ENCODE measurements at regions not wholly inside any gene's neighbourhood (a gene's known extent, or its start where the extent isn't known, plus 50 kb on each side); places are given as distances from the start of the nearest gene placed in this dataset.
"Not testable (repeated sequence)": the region's sequence is repeated elsewhere in the genome, so short reads cannot be mapped to it uniquely, and the experiment has no call there.

DNA sequence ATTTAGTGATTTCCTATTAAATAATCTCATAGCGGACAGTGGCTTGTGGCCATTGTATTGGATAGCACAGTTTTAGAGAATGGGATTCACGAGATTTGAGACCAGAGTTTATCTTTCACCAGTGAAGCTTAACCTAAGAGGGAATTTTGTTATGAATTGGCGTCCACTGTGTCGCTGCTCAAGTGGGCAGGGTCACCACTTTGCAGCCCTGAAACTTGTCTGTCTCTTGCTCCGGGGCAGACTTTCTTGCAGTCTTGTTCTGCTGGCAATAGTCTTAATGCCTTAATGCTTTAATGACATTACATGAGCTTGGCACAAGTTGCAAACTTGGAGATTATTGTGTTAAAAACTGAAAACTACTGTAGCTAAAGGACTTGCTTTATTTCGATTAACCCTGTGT, 72.8 kb upstream of the PPM1H start:
- Histone ChIP-seq H3K9me3 (no peaks in the 10 kb centered on the region), H3K36me3 (no peaks in the 10 kb centered on the region), H3K27ac (no peak overlapping the region), H3K4me3 (no peak overlapping the region), H3K27me3 (no peaks in the 10 kb centered on the region), H3K4me1 (ENCODE audit: insufficient read depth) (peaks cover 3% of the 10 kb centered on the region)
- TF ChIP-seq POLR2A (IDR thresholded peaks at IDR 0.05) = no peak
- TF ChIP-seq EP300 (IDR thresholded peaks at IDR 0.05) = no peak
- TF ChIP-seq, protein P1, sequence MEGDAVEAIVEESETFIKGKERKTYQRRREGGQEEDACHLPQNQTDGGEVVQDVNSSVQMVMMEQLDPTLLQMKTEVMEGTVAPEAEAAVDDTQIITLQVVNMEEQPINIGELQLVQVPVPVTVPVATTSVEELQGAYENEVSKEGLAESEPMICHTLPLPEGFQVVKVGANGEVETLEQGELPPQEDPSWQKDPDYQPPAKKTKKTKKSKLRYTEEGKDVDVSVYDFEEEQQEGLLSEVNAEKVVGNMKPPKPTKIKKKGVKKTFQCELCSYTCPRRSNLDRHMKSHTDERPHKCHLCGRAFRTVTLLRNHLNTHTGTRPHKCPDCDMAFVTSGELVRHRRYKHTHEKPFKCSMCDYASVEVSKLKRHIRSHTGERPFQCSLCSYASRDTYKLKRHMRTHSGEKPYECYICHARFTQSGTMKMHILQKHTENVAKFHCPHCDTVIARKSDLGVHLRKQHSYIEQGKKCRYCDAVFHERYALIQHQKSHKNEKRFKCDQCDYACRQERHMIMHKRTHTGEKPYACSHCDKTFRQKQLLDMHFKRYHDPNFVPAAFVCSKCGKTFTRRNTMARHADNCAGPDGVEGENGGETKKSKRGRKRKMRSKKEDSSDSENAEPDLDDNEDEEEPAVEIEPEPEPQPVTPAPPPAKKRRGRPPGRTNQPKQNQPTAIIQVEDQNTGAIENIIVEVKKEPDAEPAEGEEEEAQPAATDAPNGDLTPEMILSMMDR (IDR thresholded peaks at IDR 0.05) = no peak
- intact Hi-C loops (cut with DNase I) = no loop called here
- DNase-seq = no peak
- 79 to 84% (median 82%) methylated on average over 6 of the region's 6 CpGs for WGBS, 3 donors

- TF ChIP-seq, protein P1 (IDR thresholded peaks at IDR 0.05) = no peak
- TF ChIP-seq EP300 (IDR thresholded peaks at IDR 0.05) (no peak), POLR2A (IDR thresholded peaks at IDR 0.05) (no peak)
- H3K36me3 ChIP-seq = no peaks in the 10 kb centered on the region
- intact Hi-C loops (cut with DNase I) = no loop called here
- H3K27ac ChIP-seq = no peak overlapping the region
- peaks cover 3% of the 10 kb centered on the region for H3K4me1 ChIP-seq (ENCODE audit: insufficient read depth)
- H3K9me3 ChIP-seq = no peaks in the 10 kb centered on the region
- 39 to 65% (median 60%) methylated on average over 4 of the region's 4 CpGs for WGBS, 3 donors
- H3K27me3 ChIP-seq = no peaks in the 10 kb centered on the region
- no peak overlapping the region for H3K4me3 ChIP-seq
- no peak for DNase-seq
These were observed 71.6 kb upstream of the PPM1H start for GRCh38 chr12:63006536-63006935.

DNA sequence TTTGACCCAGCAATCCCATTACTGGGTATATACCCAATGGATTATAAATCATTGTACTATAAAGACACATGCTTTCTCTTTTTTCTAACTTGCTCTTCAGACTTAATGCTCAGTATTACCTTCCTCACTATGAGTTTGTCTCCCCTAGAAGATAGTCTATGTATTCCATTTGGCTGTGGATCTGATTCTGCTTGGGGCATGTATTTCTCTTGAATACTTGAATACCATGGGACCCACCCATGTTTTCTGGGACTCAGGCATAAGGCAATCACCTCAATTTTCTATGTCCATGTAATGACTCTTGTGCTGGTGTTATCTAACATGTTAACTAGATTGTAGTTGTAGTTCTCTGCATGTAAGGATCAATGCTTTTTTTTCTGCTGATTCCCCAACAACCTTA, 70.4 kb upstream of the PPM1H start:
- peaks cover 5% of the 10 kb centered on the region for H3K4me1 ChIP-seq (ENCODE audit: insufficient read depth)
- no peaks in the 10 kb centered on the region for H3K9me3 ChIP-seq
- TF ChIP-seq POLR2A (IDR thresholded peaks at IDR 0.05) (no peak), EP300 (IDR thresholded peaks at IDR 0.05) (no peak)
- TF ChIP-seq, protein P1 (IDR thresholded peaks at IDR 0.05) = no peak
- no peaks in the 10 kb centered on the region for H3K36me3 ChIP-seq
- H3K27me3 ChIP-seq = no peaks in the 10 kb centered on the region
- DNase-seq = no peak
- no peak overlapping the region for H3K27ac ChIP-seq
- H3K4me3 ChIP-seq = no peak overlapping the region
- intact Hi-C loops (cut with DNase I) = no loop called here

GRCh38 chr12:63003223-63003819, 68.4 kb upstream of the PPM1H start:
- Histone ChIP-seq H3K4me3 (no peak overlapping the region), H3K9me3 (no peaks in the 10 kb centered on the region), H3K4me1 (ENCODE audit: insufficient read depth) (peaks cover 6% of the 10 kb centered on the region), H3K27ac (no peak overlapping the region), H3K27me3 (no peaks in the 10 kb centered on the region), H3K36me3 (no peaks in the 10 kb centered on the region)
- 95 to 97% (median 97%) methylated on average over 22 of the region's 22 CpGs for WGBS, 3 donors
- intact Hi-C loops (cut with DNase I) = no loop called here
- no peak for TF ChIP-seq POLR2A (IDR thresholded peaks at IDR 0.05)
- TF ChIP-seq, protein P1 (IDR thresholded peaks at IDR 0.05) = no peak
- no peak for TF ChIP-seq EP300 (IDR thresholded peaks at IDR 0.05)
- DNase-seq = no peak

- H3K4me3 ChIP-seq; H3K4me1 ChIP-seq (ENCODE audit: insufficient read depth); H3K27me3 ChIP-seq; H3K9me3 ChIP-seq; intact Hi-C loops (cut with DNase I); DNase-seq; H3K27ac ChIP-seq; H3K36me3 ChIP-seq: not testable (repeated sequence)
- 45 to 94% (median 94%) methylated on average over 2 of the region's 2 CpGs for WGBS, 3 donors
These were observed 67.1 kb upstream of the PPM1H start for GRCh38 chr12:63002059-63002458.

Measured in ovary (tissue), 7 donors.